ENCODE measurements at regions not wholly inside any gene's neighbourhood (a gene's known extent, or its start where the extent isn't known, plus 50 kb on each side); places are given as distances from the start of the nearest gene placed in this dataset.

- Histone ChIP-seq H3K27me3 (ENCODE audit: low read depth, low read length) (peaks cover 3% of the 10 kb centered on the region; the same call in 1 of the 2 replicates), H3K4me1 (ENCODE audit: low read length) (peaks cover 19% of the 10 kb centered on the region), H3K9ac (ENCODE audit: low read length) (no peak overlapping the region), H3K36me3 (replicated peaks; ENCODE audit: low read depth, low read length) (no peaks in the 10 kb centered on the region), H2AFZ (ENCODE audit: low read depth, low read length) (no peak overlapping the region), H3K79me2 (ENCODE audit: low read length) (no peaks in the 10 kb centered on the region), H3K4me2 (ENCODE audit: low read length) (no peak overlapping the region), H3K9me3 (ENCODE audit: insufficient read depth, low read length) (no peaks in the 10 kb centered on the region), H3K27ac (ENCODE audit: low read length) (no peak overlapping the region), H3K4me3 (ENCODE audit: low read length) (no peak overlapping the region), H4K20me1 (ENCODE audit: insufficient read depth, low read length) (no peaks in the 10 kb centered on the region)
- TF ChIP-seq CTCF (IDR thresholded peaks at IDR 0.05; ENCODE audit: low read depth, low read length) (no peak), EZH2phosphoT487 (IDR thresholded peaks at IDR 0.05; ENCODE audit: low read depth) (no peak)
Observed at GRCh38 chrX:39873117-39873516, 224.6 kb downstream of the BCOR start.

GRCh38 chrX:39874202-39874816 lies 223.4 kb downstream of the BCOR start:
- TF ChIP-seq EZH2phosphoT487 (IDR thresholded peaks at IDR 0.05; ENCODE audit: low read depth) = no peak
- TF ChIP-seq CTCF (IDR thresholded peaks at IDR 0.05; ENCODE audit: low read depth, low read length) = no peak
- no peaks in the 10 kb centered on the region for H4K20me1 ChIP-seq (ENCODE audit: insufficient read depth, low read length)
- H2AFZ ChIP-seq (ENCODE audit: low read depth, low read length) = peak overlapping the region; percentile 49; the same call in 1 of the 2 replicates
- peaks cover 3% of the 10 kb centered on the region; the same call in 1 of the 2 replicates for H3K27me3 ChIP-seq (ENCODE audit: low read depth, low read length)
- no peaks in the 10 kb centered on the region for H3K79me2 ChIP-seq (ENCODE audit: low read length)
- peaks cover 19% of the 10 kb centered on the region for H3K4me1 ChIP-seq (ENCODE audit: low read length)
- H3K27ac ChIP-seq (ENCODE audit: low read length) = peak overlapping the region; percentile 71
- no peaks in the 10 kb centered on the region for H3K36me3 ChIP-seq (replicated peaks; ENCODE audit: low read depth, low read length)
- peak overlapping the region; percentile 53 for H3K4me2 ChIP-seq (ENCODE audit: low read length)
- no peak overlapping the region for H3K4me3 ChIP-seq (ENCODE audit: low read length)
- no peaks in the 10 kb centered on the region for H3K9me3 ChIP-seq (ENCODE audit: insufficient read depth, low read length)
- no peak overlapping the region; the same call in 1 of the 2 replicates for H3K9ac ChIP-seq (ENCODE audit: low read length)

- H3K27me3 ChIP-seq (ENCODE audit: low read depth, low read length) = peaks cover 3% of the 10 kb centered on the region; the same call in 1 of the 2 replicates
- no peaks in the 10 kb centered on the region for H3K36me3 ChIP-seq (replicated peaks; ENCODE audit: low read depth, low read length)
- H4K20me1 ChIP-seq (ENCODE audit: insufficient read depth, low read length) = no peaks in the 10 kb centered on the region
- TF ChIP-seq CTCF (IDR thresholded peaks at IDR 0.05; ENCODE audit: low read depth, low read length) (no peak), EZH2phosphoT487 (IDR thresholded peaks at IDR 0.05; ENCODE audit: low read depth) (no peak)
- no peak overlapping the region for H3K27ac ChIP-seq (ENCODE audit: low read length)
- H2AFZ ChIP-seq (ENCODE audit: low read depth, low read length) = no peak overlapping the region
- no peaks in the 10 kb centered on the region for H3K79me2 ChIP-seq (ENCODE audit: low read length)
- H3K4me1 ChIP-seq (ENCODE audit: low read length) = peaks cover 19% of the 10 kb centered on the region
- no peaks in the 10 kb centered on the region for H3K9me3 ChIP-seq (ENCODE audit: insufficient read depth, low read length)
- no peak overlapping the region for H3K4me2 ChIP-seq (ENCODE audit: low read length)
- H3K4me3 ChIP-seq (ENCODE audit: low read length) = no peak overlapping the region
- H3K9ac ChIP-seq (ENCODE audit: low read length) = no peak overlapping the region
Observed at GRCh38 chrX:39875834-39876628, 221.7 kb downstream of the BCOR start.

- Histone ChIP-seq H3K36me3 (replicated peaks; ENCODE audit: low read depth, low read length) (no peaks in the 10 kb centered on the region), H3K9ac (ENCODE audit: low read length) (no peak overlapping the region), H3K27me3 (ENCODE audit: low read depth, low read length) (peaks cover 3% of the 10 kb centered on the region; the same call in 1 of the 2 replicates), H3K9me3 (ENCODE audit: insufficient read depth, low read length) (no peaks in the 10 kb centered on the region), H2AFZ (ENCODE audit: low read depth, low read length) (no peak overlapping the region), H3K4me3 (ENCODE audit: low read length) (no peak overlapping the region), H3K79me2 (ENCODE audit: low read length) (no peaks in the 10 kb centered on the region), H3K4me1 (ENCODE audit: low read length) (peaks cover 19% of the 10 kb centered on the region), H3K4me2 (ENCODE audit: low read length) (no peak overlapping the region), H3K27ac (ENCODE audit: low read length) (no peak overlapping the region), H4K20me1 (ENCODE audit: insufficient read depth, low read length) (no peaks in the 10 kb centered on the region)
- TF ChIP-seq EZH2phosphoT487 (IDR thresholded peaks at IDR 0.05; ENCODE audit: low read depth) = no peak
- no peak for TF ChIP-seq CTCF (IDR thresholded peaks at IDR 0.05; ENCODE audit: low read depth, low read length)
Observed at GRCh38 chrX:39877905-39878304, 219.9 kb downstream of the BCOR start.

Data from OCI-LY3 (cell line).